ENCODE measurements at regions not wholly inside any gene's neighbourhood (a gene's known extent, or its start where the extent isn't known, plus 50 kb on each side); places are given as distances from the start of the nearest gene placed in this dataset.

- no peak for TF ChIP-seq POLR2A (IDR thresholded peaks at IDR 0.05)
- no peak for TF ChIP-seq CTCF (IDR thresholded peaks at IDR 0.05)
Observed at GRCh38 chr6:14062345-14063029, 55.1 kb upstream of the CD83 start.
